HAP-1 (cell line): ENCODE measurements at regions not wholly inside any gene's neighbourhood (a gene's known extent, or its start where the extent isn't known, plus 50 kb on each side); places are given as distances from the start of the nearest gene placed in this dataset.

Experiments
- DNase-seq, 2 experiments: peaks; one replicate each; pipeline ENCODE4 v3.0.0-alpha.2; 2016 to 2020; ENCODE audit warnings: low spot score in 2 of 2
- H3K27me3 ChIP-seq: fragments of 250-450 bp; sonication (Bioruptor Pico); 2 replicates; pipeline ENCODE4 v1.5.1; 2020; ENCODE audit warnings: low read depth, mild to moderate bottlenecking, moderate library complexity
- H3K36me3 ChIP-seq: fragments of 250-450 bp; sonication (Bioruptor Pico); replicated peaks from 2 replicates; pipeline ENCODE4 v1.5.1; 2020; ENCODE audit warnings: mild to moderate bottlenecking
- H3K4me1 ChIP-seq: fragments of 250-450 bp; sonication (Bioruptor Pico); 2 replicates; pipeline ENCODE4 v1.5.1; 2020; ENCODE audit warnings: mild to moderate bottlenecking
- H3K4me3 ChIP-seq: fragments of 250-450 bp; sonication (Bioruptor Pico); 2 replicates; pipeline ENCODE4 v1.5.1; 2020; ENCODE audit warnings: mild to moderate bottlenecking, moderate library complexity
- H3K9me3 ChIP-seq: fragments of 250-450 bp; sonication (Bioruptor Pico); 2 replicates; pipeline ENCODE4 v1.5.1; 2020; ENCODE audit warnings: mild to moderate bottlenecking, moderate library complexity
- in situ Hi-C: fragments of 300-500 bp; cut with MboI; formaldehyde crosslinking; loops from 3 replicates; pipeline ENCODE4 v1.14.3; 2020; ENCODE audit warnings: low sequenced_read_pairs, inconsistent platforms, mixed read lengths

- H3K27me3 ChIP-seq = no peaks in the 10 kb centered on the region
- H3K36me3 ChIP-seq = no peaks in the 10 kb centered on the region
- in situ Hi-C loops = no loop called here
- H3K9me3 ChIP-seq = no peaks in the 10 kb centered on the region
- no peak overlapping the region for H3K4me3 ChIP-seq
- no peak for DNase-seq
- H3K4me1 ChIP-seq = no peaks in the 10 kb centered on the region
These were observed 75.5 kb upstream of the CLMN start for GRCh38 chr14:95395098-95395737.

GRCh38 chr14:95394297-95395097 is 74.8 kb upstream of the CLMN start:
- H3K36me3 ChIP-seq = no peaks in the 10 kb centered on the region
- in situ Hi-C loops = no loop called here
- no peaks in the 10 kb centered on the region for H3K9me3 ChIP-seq
- no peak overlapping the region for H3K4me3 ChIP-seq
- no peaks in the 10 kb centered on the region for H3K4me1 ChIP-seq
- DNase-seq = no peak
- H3K27me3 ChIP-seq = no peaks in the 10 kb centered on the region

GRCh38 chr14:95392841-95393240 is 73.1 kb upstream of the CLMN start:
- no peak for DNase-seq
- Histone ChIP-seq H3K4me3 (no peak overlapping the region), H3K36me3 (no peaks in the 10 kb centered on the region), H3K4me1 (no peaks in the 10 kb centered on the region), H3K9me3 (no peaks in the 10 kb centered on the region), H3K27me3 (no peaks in the 10 kb centered on the region)
- in situ Hi-C loops = no loop called here

- no peaks in the 10 kb centered on the region for H3K27me3 ChIP-seq
- no peak for DNase-seq
- in situ Hi-C loops = no loop called here
- H3K4me3 ChIP-seq = no peak overlapping the region
- H3K4me1 ChIP-seq = no peaks in the 10 kb centered on the region
- no peaks in the 10 kb centered on the region for H3K9me3 ChIP-seq
- no peaks in the 10 kb centered on the region for H3K36me3 ChIP-seq
These were observed 71.6 kb upstream of the CLMN start for GRCh38 chr14:95391331-95391730.

- no peaks in the 10 kb centered on the region for H3K9me3 ChIP-seq
- no peaks in the 10 kb centered on the region for H3K27me3 ChIP-seq
- H3K4me3 ChIP-seq = no peak overlapping the region
- no peak for DNase-seq
- H3K36me3 ChIP-seq = no peaks in the 10 kb centered on the region
- H3K4me1 ChIP-seq = no peaks in the 10 kb centered on the region
- in situ Hi-C loops = no loop called here
These were observed 69.8 kb upstream of the CLMN start for GRCh38 chr14:95389471-95390011.

GRCh38 chr14:95388699-95389098 is 69.0 kb upstream of the CLMN start:
- no peak for DNase-seq
- H3K4me3 ChIP-seq = no peak overlapping the region
- H3K9me3 ChIP-seq = no peaks in the 10 kb centered on the region
- H3K27me3 ChIP-seq = no peaks in the 10 kb centered on the region
- H3K4me1 ChIP-seq = no peaks in the 10 kb centered on the region
- in situ Hi-C loops = no loop called here
- H3K36me3 ChIP-seq = no peaks in the 10 kb centered on the region

- no peak for DNase-seq
- Histone ChIP-seq H3K9me3 (no peaks in the 10 kb centered on the region), H3K36me3 (no peaks in the 10 kb centered on the region), H3K4me1 (no peaks in the 10 kb centered on the region), H3K27me3 (no peaks in the 10 kb centered on the region), H3K4me3 (no peak overlapping the region)
- in situ Hi-C loops = no loop called here
These were observed 68.2 kb upstream of the CLMN start for GRCh38 chr14:95387826-95388445.

- no peaks in the 10 kb centered on the region for H3K9me3 ChIP-seq
- no peaks in the 10 kb centered on the region for H3K4me1 ChIP-seq
- no peak for DNase-seq
- H3K27me3 ChIP-seq = no peaks in the 10 kb centered on the region
- in situ Hi-C loops = no loop called here
- H3K4me3 ChIP-seq = no peak overlapping the region
- H3K36me3 ChIP-seq = no peaks in the 10 kb centered on the region
These were observed 66.9 kb upstream of the CLMN start for GRCh38 chr14:95386536-95387095.

GRCh38 chr14:95385701-95386100 is 66.0 kb upstream of the CLMN start:
- Histone ChIP-seq H3K4me1 (no peaks in the 10 kb centered on the region), H3K27me3 (no peaks in the 10 kb centered on the region), H3K4me3 (no peak overlapping the region), H3K36me3 (no peaks in the 10 kb centered on the region), H3K9me3 (no peaks in the 10 kb centered on the region)
- DNase-seq = no peak
- in situ Hi-C loops = no loop called here

GRCh38 chr14:95382747-95383146 is 63.0 kb upstream of the CLMN start:
- no peak overlapping the region for H3K4me3 ChIP-seq
- in situ Hi-C loops = no loop called here
- no peak for DNase-seq
- H3K36me3 ChIP-seq = no peaks in the 10 kb centered on the region
- no peaks in the 10 kb centered on the region for H3K27me3 ChIP-seq
- H3K4me1 ChIP-seq = no peaks in the 10 kb centered on the region
- H3K9me3 ChIP-seq = peaks cover 2% of the 10 kb centered on the region

- Histone ChIP-seq H3K4me3 (no peak overlapping the region), H3K4me1 (no peaks in the 10 kb centered on the region), H3K27me3 (no peaks in the 10 kb centered on the region), H3K9me3 (peaks cover 2% of the 10 kb centered on the region), H3K36me3 (no peaks in the 10 kb centered on the region)
- in situ Hi-C loops = no loop called here
- DNase-seq = no peak
These were observed 62.0 kb upstream of the CLMN start for GRCh38 chr14:95381726-95382125.

GRCh38 chr14:95380350-95381042 is 60.8 kb upstream of the CLMN start:
- H3K4me1 ChIP-seq = no peaks in the 10 kb centered on the region
- no peaks in the 10 kb centered on the region for H3K36me3 ChIP-seq
- DNase-seq = no peak
- in situ Hi-C loops = no loop called here
- peaks cover 6% of the 10 kb centered on the region; the same call in 1 of the 2 replicates for H3K27me3 ChIP-seq
- H3K9me3 ChIP-seq = peaks cover 2% of the 10 kb centered on the region
- no peak overlapping the region for H3K4me3 ChIP-seq

GRCh38 chr14:95379634-95380033 is 59.9 kb upstream of the CLMN start:
- Histone ChIP-seq H3K36me3 (no peaks in the 10 kb centered on the region), H3K4me1 (no peaks in the 10 kb centered on the region), H3K4me3 (no peak overlapping the region), H3K27me3 (peaks cover 6% of the 10 kb centered on the region; the same call in 1 of the 2 replicates), H3K9me3 (peaks cover 2% of the 10 kb centered on the region)
- no peak for DNase-seq
- in situ Hi-C loops = no loop called here
